HG02840 (cell line): ENCODE measurements at regions not wholly inside any gene's neighbourhood (a gene's known extent, or its start where the extent isn't known, plus 50 kb on each side); places are given as distances from the start of the nearest gene placed in this dataset.

Source experiments
- ATAC-seq: cut with Tn5 transposase; IDR thresholded peaks from one replicate; pipeline ENCODE4 v1.9.1; 2021; ENCODE audit warnings: mild to moderate bottlenecking, moderate library complexity, moderate number of reproducible peaks; ENCODE audit not compliant: unreplicated experiment, low FRiP score

DNA sequence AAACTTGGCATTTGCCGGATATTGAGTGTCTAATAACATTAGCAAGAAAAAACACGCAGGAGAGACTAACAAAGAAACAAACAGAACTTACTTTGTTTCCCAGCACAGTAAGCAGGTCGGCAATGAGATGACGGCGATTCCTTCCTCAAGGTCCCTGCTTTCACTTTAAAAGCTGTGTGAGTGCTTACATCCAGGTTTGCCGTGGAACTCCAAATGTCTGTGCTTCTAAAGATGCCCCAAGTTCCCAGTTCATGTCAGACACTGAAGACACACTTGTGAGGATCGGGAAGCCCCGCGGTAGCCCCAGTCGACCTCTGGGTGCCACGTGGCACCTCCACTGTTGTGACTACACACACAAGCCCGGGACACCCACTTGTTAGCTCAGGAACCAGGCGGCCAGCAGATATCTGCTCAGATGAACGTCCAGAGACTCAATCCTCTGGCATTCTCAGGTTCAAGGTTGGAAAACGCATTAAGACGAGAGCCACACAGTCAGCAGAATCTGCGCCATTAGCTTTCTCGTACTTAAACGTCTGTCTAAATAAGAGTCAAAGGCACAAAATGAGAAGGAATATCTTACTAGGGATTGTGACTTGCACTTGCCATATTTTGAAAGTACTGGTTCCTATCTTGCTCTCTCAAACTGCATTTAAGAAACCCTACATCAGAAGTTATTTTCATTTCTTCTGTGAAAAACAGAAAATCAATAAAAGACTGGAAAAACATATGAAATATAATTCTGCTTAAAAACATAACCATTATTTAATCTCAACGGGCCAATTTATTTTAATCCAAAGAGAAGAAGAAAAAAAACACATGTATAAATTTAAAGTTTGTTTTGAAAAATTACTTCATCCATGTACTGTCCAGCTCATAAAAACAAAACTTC, 207.6 kb upstream of the KLF14 start:
- no peak for ATAC-seq

DNA sequence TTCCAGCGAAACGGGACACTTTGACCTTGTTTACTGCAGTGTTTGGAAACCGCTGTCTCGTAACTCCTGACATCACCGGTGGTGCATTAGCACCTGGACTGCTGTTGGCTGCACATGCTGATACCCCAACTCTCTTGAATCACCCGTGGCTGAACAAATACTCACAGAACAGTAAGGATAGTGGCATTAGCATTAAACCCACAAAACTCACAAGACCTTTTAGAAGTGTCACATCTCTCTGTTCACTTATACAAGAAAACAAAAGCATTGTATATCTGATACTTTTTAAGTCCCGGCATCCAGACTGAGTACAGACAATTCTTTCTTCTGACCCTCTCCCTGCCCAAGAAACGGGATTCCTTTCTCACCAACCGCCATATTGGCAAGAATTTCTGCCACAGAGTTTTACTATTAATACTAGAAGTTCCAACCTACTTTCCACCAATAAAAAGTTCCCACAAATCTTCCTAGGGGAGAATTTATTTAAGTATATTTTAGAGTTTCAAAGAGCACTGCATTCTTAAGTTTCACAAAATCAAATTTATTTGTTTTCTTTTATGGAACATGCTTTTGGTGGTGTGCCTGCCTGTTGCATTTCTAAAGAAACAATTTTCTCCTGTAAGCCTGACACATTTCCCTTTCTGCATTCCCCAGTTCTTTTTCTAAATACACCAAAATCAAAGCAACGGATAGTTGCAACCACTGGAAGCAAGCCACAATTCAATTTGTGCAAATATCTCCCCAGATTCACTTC, 208.4 kb upstream of the KLF14 start:
- ATAC-seq = no peak

DNA sequence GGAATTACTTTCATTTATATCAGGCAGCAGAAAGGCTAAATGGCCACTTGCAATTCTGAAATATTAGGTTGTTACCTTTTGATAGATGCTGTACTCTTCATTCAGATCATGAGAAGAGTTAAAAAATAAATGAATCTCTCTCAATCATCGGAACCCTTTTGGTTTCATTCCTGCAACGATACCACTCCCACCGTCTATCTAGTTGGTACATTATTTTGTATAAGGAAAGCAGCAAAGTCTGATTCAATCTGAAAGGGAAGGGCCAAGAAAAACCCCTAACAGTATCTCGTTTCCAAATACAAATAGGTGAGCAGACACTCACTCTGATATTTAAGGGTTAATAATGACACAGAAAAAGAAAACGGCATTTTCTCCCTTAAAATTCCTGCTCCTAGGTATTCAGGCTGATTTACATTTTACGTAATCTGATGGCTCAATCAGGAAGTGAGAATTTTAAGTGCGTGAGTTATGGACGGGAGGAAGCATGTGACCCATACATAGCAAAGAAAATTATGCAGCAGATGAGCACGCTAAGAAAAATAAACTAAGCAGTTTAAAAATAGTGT, 209.4 kb upstream of the KLF14 start:
- ATAC-seq = no peak

DNA sequence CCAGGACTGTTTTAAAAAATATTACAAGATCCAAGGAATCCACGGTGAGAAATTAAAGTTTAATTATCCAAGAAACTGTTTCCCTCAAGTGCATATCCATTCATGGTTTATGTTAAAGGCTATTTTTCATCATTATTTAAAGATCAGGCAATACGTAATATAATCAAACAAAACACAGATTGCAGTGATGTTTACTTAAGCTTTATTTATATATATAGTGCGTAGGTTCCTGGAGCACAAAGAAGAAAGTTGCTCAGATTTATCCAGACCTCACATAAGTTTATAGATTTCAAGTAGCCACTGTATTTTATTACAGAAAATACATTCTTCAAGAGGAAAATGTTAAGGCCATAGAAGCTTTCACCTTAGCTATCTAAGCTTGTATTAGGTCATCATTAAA, 210.0 kb upstream of the KLF14 start:
- no peak for ATAC-seq

DNA sequence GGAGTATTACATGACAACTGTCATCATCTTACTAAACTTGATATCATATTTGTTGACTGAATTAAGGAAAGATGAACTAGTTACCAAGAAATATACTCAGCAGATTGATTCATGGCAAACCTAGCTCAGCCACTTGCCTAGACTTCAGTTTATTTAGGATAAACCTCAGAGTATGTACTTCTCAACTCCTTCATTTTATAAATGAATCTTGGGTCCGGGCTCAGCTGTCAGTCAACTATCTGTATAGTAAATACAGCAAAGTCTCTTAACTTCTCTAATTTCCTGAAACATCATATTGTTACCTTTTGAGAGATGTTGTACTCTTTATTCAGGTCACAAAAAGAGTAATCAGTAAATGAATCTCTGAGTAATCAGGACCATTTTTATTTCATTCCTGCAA, 211.0 kb upstream of the KLF14 start:
- ATAC-seq = no peak

DNA sequence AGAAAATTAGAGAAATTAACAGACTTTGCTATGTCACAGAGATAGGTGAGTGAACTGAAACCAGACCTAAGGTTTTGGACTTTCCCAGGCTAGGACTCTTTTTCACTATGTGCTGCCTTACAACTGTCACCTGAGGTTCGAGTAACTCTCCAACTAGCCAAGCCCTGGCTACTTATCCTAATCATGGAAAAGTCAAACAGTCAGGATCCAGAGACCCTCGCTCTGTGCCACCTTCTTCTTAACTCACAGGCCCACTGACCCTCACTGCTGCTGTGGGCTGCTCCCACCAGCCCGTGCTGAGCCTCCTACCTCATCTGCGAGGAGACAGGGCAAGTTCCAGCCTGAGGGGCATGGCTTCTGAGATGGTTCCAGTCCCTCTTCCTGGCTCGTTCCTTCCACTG, 211.4 kb upstream of the KLF14 start:
- ATAC-seq = no peak

DNA sequence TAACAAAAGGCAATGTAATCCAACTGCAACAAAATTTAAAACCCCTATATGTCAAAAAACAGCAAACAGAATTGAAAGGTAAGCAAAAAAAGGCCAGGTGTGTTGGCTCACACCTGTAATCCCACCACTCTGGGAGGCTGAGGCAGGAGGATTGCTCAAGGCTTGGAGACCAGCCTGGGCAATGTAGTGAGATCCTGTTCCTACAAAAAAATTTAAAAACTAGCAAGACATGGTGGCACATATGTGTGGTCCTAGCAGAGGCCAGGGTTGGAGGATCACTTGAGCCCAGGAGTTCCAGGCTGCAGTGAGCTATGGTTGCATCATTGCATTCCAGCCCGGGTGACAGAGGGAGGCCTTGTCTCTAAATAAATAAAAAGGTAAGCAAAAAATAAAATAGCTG, 212.1 kb upstream of the KLF14 start:
- no peak for ATAC-seq

DNA sequence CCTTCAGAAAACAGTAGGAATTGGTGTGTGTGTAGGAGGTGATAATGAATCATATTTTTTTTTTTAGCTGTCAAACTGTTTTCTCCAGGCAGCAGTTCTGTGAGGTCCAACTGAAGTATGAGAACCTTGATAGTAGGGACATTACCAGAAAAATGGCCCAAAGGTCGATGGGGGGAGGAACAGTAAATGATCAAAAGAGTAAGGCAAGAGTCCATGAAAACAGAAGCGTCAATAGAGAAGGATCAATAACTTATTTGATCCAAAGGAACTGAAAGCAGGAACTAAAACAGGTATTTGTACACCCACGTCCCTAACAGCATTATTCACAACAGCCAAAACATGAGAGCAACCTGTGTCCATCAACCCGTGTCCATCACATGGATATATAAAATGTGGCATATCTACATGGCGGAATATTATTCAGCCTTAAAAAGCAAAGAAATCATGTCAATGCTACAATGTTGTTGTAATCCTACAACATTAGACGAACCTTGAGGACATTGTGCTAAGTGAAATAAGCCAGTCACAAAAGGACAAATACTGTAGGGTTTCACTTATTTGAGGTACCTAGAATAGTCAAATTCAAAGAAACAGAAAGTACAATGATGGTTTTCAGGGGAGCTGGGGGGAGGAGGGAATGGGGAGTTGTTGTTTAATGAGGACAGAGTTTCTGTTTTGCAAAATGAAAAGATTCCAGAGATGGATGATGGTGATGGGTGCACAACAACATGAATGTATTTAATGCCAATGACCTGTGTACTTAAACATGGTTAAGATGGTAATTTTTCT, 214.0 kb upstream of the KLF14 start:
- ATAC-seq = no peak

DNA sequence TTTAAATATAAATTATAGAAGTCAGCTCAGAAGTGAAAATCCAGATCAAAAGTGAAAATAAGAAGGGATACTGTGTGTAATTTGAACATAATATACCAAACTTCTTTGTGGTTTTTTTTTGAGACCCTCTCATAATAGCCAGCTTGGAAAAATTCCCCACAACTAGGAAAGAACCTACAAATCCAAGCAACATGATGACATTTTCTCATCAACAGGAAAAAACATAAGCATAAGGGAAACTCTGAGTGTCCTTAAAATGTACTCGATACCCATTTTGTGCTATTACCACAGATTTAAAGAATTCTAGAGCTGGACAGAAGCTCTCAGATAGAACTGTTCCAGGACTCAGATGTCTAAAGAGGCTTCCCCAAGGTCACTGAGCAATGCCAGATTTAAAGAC, 214.8 kb upstream of the KLF14 start:
- ATAC-seq = no peak

DNA sequence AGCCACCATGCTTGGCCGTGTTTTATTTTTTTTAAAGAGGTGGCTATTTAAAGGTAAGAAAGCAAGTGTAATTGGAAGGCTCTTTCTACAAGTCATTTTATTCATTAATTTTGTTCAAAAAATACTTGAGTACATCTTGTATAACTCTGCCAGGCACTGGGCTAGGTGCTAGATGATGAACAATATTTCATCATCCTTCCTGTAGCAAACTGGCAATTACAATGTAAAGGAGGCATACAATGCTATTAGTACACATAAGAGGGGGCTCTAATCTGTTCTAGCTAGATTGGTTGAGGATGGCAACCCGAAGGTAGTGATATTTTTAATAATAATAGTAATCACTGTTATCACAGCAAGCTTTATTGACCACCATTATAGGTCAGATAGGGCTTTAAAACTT, 215.5 kb upstream of the KLF14 start:
- ATAC-seq = no peak

DNA sequence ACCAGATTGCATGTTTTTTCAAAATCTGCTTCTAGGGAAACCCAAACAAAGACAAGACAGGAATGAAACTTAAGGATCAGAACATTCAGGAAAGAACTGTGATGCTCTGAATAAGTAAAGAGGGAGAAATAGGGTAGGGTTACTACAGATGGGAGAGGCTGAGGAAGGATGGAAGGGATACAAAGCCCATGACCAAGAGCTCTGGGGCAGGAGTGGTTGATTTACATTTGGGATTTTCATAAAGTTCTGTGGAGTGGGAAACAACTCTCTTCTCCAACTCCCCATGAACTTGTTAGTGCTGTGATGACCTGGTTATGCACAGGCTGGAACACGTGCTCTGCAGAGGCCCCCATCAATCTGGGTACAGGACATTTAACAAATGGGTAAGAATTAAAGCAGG, 216.0 kb upstream of the KLF14 start:
- no peak for ATAC-seq

DNA sequence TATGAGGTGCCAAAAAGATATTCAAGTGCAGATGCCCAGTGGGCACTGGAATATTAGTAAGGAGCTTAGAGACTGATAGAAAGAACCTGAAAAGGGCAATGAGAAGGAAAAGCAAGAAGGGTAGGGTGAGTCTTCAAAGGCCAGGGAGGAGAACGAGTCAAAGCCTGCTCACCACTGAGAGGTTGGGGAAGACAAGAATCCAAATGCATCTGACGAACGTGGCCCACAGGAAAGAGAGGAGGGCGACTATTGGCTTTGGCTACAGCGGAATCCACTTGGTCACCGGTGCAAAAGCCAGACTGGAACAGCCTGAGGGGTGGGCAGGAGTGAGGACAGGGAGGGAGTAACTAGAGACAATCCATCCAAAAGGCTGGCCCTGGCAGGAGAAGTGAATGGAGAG, 216.7 kb upstream of the KLF14 start:
- no peak for ATAC-seq

DNA sequence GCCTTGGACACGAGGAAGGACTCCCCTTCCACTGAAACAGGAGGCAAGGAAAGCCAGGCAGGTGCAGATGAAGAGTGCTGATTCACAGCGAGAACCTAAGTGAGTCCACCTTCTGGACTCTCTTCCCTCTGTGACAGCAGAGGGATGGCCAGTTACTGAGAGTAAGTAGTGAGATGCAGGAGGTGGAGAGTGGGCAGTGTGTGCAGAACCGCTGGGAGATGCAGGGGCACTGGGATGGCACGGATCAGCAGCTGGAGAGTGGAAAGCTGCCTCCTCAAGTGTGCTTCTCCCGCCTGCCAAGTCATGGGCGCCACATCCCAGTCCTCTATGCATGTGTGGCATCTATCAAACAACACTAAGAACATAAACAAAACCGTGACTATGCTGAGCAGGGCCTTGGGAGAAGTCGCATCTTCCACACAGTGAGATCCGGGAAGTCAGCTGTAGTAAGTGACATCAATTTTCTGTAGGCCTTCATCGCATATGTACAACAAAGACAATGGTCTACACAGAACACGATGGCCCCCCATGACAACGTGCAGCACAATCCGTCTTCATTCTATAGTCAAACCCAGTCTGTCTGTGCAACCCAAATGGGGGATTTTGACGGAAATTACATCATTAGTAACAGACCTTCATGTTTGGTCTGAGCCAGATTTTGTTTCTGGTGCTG, 217.4 kb upstream of the KLF14 start:
- ATAC-seq = no peak

DNA sequence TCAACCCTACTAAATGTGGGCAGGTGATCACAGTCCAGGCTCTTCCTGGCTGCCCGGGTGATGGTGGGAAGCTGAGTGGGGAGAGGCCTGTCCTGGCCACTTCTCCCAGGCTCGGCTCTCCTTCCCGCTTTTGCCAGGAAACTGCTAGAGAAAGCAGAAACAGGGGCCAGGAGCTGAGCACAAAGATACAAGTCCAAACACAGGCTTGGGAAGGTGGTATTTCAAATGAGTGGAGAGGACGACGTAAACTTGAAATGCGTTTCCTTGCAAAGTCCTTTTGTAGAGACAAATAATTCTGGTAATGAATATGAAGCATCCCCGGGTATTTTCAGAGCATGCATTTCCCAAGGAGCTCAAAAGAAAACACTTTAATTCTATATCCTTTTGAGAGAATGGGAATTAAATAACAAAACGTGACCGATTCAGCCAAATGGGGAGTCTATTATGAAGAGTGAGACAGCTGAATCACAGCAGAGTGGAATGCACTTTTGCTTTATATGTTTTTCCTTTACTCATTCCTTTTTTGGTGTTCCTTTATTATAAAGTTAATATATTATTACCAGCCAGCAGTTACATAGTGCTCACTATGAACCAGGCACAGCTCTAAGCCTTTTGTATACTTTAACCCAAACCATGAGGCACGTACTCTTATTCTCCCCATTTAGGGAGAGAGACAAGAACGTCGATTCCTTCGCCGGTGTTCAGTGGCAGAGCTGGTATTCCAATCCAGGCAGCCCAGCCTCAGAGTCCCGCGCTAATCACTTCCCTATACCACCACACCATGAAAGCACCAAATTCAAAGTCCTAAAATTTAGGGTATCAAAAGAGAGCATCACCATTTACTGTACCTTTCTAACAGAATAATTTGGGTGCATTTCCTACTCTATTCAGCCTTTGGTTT, 218.2 kb upstream of the KLF14 start:
- ATAC-seq = no peak

DNA sequence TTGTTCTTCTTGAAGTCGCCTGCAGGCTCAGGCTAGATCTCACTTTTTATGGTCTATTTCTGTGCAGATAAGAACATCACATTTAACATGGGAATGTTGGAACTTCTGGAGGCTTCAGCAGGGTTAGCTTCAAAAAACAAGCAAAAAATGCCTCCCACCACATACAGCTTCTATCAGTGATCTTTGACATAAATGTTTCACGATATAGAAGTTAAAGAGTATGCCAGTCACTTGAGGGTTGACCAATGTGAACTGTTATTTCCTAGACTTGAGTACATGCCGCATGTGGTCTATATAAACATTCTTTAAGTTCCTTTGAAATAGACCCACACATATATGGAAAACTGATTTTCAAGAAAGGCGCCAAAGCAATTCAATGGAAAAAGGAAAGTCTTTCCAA, 219.2 kb upstream of the KLF14 start:
- ATAC-seq = no peak

DNA sequence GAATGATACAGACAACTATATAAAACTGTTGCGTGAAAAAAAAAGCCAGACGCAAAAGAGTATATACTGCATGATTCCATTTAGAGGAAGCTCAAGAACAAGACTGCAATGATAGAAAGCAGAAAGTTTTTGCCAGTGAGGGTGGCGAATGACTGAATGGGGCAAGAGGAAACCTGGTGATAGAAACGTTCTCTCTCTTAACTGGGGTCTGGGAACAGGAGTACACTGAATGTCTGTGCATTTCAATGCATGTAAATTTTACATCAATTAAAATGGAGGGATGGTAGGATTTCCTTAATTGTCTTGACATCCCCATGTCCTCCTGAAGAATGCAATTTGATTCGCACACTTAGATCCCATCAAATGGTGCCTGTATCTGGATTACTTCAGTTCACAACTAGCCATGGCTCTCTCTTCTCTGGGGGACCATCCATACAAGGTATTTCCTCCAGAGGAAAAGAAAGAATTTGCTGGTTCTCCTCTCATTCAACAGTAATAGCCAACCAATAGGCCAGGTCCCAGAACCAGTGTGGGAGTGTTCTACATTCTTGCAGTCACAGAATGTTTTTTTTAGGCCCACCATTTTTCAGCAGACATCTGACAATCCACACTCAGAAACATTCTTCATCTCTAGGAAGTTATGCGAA, 221.0 kb upstream of the KLF14 start:
- no peak for ATAC-seq

DNA sequence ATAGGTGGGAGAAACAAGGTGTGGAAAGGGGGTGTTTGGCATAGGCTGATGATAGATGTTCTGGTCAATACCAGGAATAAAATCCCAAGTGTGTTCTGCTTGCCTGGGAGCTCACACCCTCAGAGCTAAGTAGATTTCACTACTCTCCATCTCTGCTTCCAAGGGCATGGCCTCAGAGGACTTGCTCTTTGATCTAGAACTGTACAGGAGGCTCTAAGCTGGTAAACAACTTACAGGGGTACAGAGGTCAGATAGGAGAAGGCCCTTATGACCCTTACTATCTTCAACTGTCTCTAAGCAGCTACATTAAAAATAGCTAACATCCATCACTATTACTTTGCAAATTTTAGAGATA, 221.5 kb upstream of the KLF14 start:
- ATAC-seq = no peak

DNA sequence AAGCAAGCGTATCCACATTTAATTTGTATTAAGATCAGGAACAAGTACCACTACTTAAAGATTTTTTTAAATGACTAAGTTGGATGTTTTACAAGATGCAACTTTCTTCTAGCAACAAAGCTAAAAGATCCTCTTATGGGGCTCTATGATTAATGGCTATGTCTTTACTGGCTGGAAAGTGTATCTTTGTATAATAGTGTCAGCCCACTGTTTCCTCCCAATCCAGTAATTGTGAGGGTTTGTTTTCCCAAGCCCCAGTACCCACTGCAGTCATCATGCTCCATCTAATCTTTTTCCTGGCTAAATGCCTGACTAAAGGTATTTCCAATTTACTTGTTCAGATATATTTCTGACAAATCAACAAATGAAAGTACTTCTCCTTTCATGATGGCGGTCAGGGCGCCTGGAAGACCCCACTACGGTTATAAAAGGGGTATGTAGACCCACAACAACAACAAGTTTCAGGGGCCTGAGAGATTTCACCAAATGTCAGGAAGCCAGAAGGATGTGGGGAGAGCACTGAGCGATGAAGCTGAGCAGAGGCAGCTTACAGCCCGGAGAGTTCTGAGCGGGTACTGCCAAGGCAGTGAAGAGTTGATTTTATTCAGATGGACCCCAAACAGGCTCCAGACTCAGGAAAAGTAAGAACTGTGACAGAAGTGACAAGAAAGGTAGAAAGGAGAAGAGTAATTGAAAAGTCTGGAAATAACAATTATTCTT, 222.6 kb upstream of the KLF14 start:
- no peak for ATAC-seq
